GM23248 (cell line): ENCODE measurements at regions not wholly inside any gene's neighbourhood (a gene's known extent, or its start where the extent isn't known, plus 50 kb on each side); places are given as distances from the start of the nearest gene placed in this dataset.

Source experiments
- DNase-seq: peaks from one replicate; pipeline ENCODE4 v3.0.0-alpha.2; 2015
- H2AFZ ChIP-seq: fragments of 200-600 bp; sonication (generic); 2 replicates; pipeline ENCODE4 v1.6.1; 2016; ENCODE audit warnings: antibody characterized with exemption
- H3F3A ChIP-seq: fragments of 200-600 bp; sonication (generic); 2 replicates; pipeline ENCODE4 v1.6.1; 2016; ENCODE audit warnings: mild to moderate bottlenecking, antibody characterized with exemption, mixed run types; ENCODE audit not compliant: insufficient read depth
- H3K27ac ChIP-seq: fragments of 200-600 bp; sonication (generic); 2 replicates; pipeline ENCODE4 v1.5.1; 2016; ENCODE audit warnings: mild to moderate bottlenecking
- H3K27me3 ChIP-seq: fragments of 200-600 bp; sonication (generic); replicated peaks from 2 replicates; pipeline ENCODE4 v1.6.1; 2016; ENCODE audit warnings: mild to moderate bottlenecking; ENCODE audit not compliant: insufficient read depth
- H3K36me3 ChIP-seq: fragments of 200-600 bp; sonication (generic); 2 replicates; pipeline ENCODE4 v1.6.1; 2016; ENCODE audit warnings: low read depth, mild to moderate bottlenecking
- H3K4me1 ChIP-seq: fragments of 200-600 bp; sonication (generic); 2 replicates; pipeline ENCODE4 v1.6.1; 2016; ENCODE audit warnings: mild to moderate bottlenecking; ENCODE audit not compliant: insufficient read depth
- H3K4me2 ChIP-seq: fragments of 200-600 bp; sonication (generic); one replicate; pipeline ENCODE4 v1.6.1; 2016; ENCODE audit warnings: mild to moderate bottlenecking; ENCODE audit not compliant: unreplicated experiment
- H3K4me3 ChIP-seq: fragments of 200-600 bp; sonication (generic); 2 replicates; pipeline ENCODE4 v1.5.1; 2016; ENCODE audit warnings: mild to moderate bottlenecking
- H3K79me2 ChIP-seq: fragments of 200-600 bp; sonication (generic); 2 replicates; pipeline ENCODE4 v1.6.1; 2016; ENCODE audit warnings: mild to moderate bottlenecking; ENCODE audit not compliant: insufficient read depth
- H3K9ac ChIP-seq: fragments of 200-600 bp; sonication (generic); 2 replicates; pipeline ENCODE4 v1.6.1; 2016; ENCODE audit warnings: mild to moderate bottlenecking
- H3K9me2 ChIP-seq: fragments of 200-600 bp; sonication (generic); 2 replicates; pipeline ENCODE4 v1.6.1; 2016; ENCODE audit warnings: mixed run types, mild to moderate bottlenecking, moderate library complexity; ENCODE audit not compliant: insufficient read depth
- H3K9me3 ChIP-seq: fragments of 200-600 bp; sonication (generic); one replicate; pipeline ENCODE4 v1.6.1; 2017; ENCODE audit warnings: low read depth
- H4K20me1 ChIP-seq: fragments of 200-600 bp; sonication (generic); 2 replicates; pipeline ENCODE4 v1.6.0; 2016; ENCODE audit not compliant: insufficient read depth
- EZH2 ChIP-seq: fragments of 200-600 bp; sonication (generic); IDR thresholded peaks from 2 replicates; pipeline ENCODE4 v1.6.1; 2018; ENCODE audit warnings: antibody characterized with exemption, mild to moderate bottlenecking; ENCODE audit not compliant: insufficient read depth, poor library complexity, severe bottlenecking
- EZH2phosphoT487 ChIP-seq: fragments of 200-600 bp; sonication (generic); IDR thresholded peaks from 2 replicates; pipeline ENCODE4 v1.6.1; 2018; ENCODE audit warnings: antibody characterized with exemption, moderate library complexity, mild to moderate bottlenecking, low read depth; ENCODE audit not compliant: insufficient read depth
- WGBS, 2 experiments: methylation state at CpG; one replicate each; pipeline ENCODE4 v1.1.6; 2015 to 2017; ENCODE audit warnings: low lambda C conversion rate in 2 of 2, low coverage in 1 of 2; ENCODE audit errors: missing lambda C conversion rate in 2 of 2; 5-methylcytosine and 5-hydroxymethylcytosine counted together
- in situ Hi-C: fragments of 300-500 bp; cut with MboI; formaldehyde crosslinking; loops from 2 replicates; pipeline ENCODE4 v1.15.0; 2020

GRCh38 chr3:72070005-72070404 lies 285.1 kb upstream of the PROK2 start:
- TF ChIP-seq EZH2phosphoT487 (no peak), EZH2 (no peak)
- Histone ChIP-seq H3K4me2 (no peak overlapping the region), H3K9ac (no peak overlapping the region), H3K4me3 (no peak overlapping the region), H3K27me3 (0 out of 2 replicates have a peak, but pooled peaks cover 5% of the 10 kb centered on the region), H3K36me3 (no peaks in the 10 kb centered on the region), H3F3A (no peaks in the 10 kb centered on the region), H3K79me2 (no peaks in the 10 kb centered on the region), H3K27ac (no peak overlapping the region), H2AFZ (no peak overlapping the region), H3K4me1 (no peaks in the 10 kb centered on the region), H4K20me1 (no peaks in the 10 kb centered on the region), H3K9me2 (no peaks in the 10 kb centered on the region), H3K9me3 (no peaks in the 10 kb centered on the region)
- in situ Hi-C loops, result no loop called here
- DNase-seq, result no peak
- 83 to 87% methylated on average over 6 of the region's 6 CpGs for WGBS, 2 experiments

DNA sequence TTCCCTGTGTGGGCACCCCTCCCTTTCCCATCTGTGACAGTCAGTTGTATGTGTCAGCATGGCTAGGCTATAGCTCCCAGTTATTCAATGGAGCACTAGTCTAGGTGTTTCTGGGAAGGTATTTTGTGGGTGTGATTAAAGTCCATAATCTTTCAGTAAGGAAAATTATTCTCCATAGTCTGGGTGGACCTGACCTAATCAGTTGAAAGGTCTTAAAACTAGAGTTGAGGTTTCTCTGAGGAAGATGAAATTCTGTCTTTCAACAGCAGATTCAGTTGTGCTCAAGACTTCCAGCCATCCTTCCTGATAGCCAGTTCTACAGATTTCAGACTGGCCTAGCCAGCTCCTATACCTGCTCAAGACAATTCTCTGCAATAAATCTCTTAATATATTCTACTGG lies 284.6 kb upstream of the PROK2 start:
- no peak overlapping the region for H2AFZ ChIP-seq
- no peak for TF ChIP-seq EZH2phosphoT487
- TF ChIP-seq EZH2, result no peak
- no peak overlapping the region for H3K9ac ChIP-seq
- H3K79me2 ChIP-seq, result no peaks in the 10 kb centered on the region
- no peaks in the 10 kb centered on the region for H3K9me2 ChIP-seq
- H3K36me3 ChIP-seq, result no peaks in the 10 kb centered on the region
- no peak overlapping the region for H3K4me2 ChIP-seq
- no peaks in the 10 kb centered on the region for H3K9me3 ChIP-seq
- no peaks in the 10 kb centered on the region for H3F3A ChIP-seq
- H3K4me3 ChIP-seq, result no peak overlapping the region
- H4K20me1 ChIP-seq, result no peaks in the 10 kb centered on the region
- no peak overlapping the region for H3K27ac ChIP-seq
- H3K27me3 ChIP-seq, result 0 out of 2 replicates have a peak, but pooled peaks cover 5% of the 10 kb centered on the region
- in situ Hi-C loops, result no loop called here
- DNase-seq, result no peak
- H3K4me1 ChIP-seq, result no peaks in the 10 kb centered on the region

- H3K4me1 ChIP-seq, result no peaks in the 10 kb centered on the region
- 83 to 86% methylated on average over 1 of the region's 1 CpG for WGBS, 2 experiments
- no peaks in the 10 kb centered on the region for H4K20me1 ChIP-seq
Observed at GRCh38 chr3:72068621-72069020, 283.7 kb upstream of the PROK2 start.

DNA sequence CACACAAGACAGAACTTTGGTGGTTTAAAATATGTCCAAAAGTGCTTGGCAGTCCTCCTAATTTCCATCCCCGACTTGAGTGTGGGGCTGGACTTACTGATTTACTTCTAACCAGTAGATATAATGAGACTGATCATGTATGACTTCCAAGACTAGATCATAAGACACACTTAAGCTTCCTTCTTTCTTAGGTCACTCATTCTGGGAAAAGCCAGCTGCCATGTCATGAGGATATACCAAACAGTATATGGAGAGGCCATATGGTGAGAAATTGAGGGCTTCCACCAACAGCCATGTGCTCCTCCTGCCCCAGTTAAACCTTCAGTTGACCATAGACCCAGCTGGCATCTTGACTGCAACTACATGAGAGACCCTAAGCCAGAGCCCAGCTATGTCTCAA lies 282.8 kb upstream of the PROK2 start:
- no peak overlapping the region for H3K4me3 ChIP-seq
- 11 to 26% methylated on average over 1 of the region's 1 CpG for WGBS, 2 experiments
- no peaks in the 10 kb centered on the region for H3K36me3 ChIP-seq
- in situ Hi-C loops, result no loop called here
- H3K27ac ChIP-seq, result no peak overlapping the region
- H3K9me2 ChIP-seq, result no peaks in the 10 kb centered on the region
- no peaks in the 10 kb centered on the region for H3K9me3 ChIP-seq
- TF ChIP-seq EZH2phosphoT487 (no peak), EZH2 (no peak)
- H3K79me2 ChIP-seq, result no peaks in the 10 kb centered on the region
- H3F3A ChIP-seq, result no peaks in the 10 kb centered on the region
- H2AFZ ChIP-seq, result no peak overlapping the region
- no peaks in the 10 kb centered on the region for H4K20me1 ChIP-seq
- H3K4me2 ChIP-seq, result no peak overlapping the region
- DNase-seq, result no peak
- 0 out of 2 replicates have a peak, but pooled peaks cover 5% of the 10 kb centered on the region for H3K27me3 ChIP-seq
- H3K4me1 ChIP-seq, result no peaks in the 10 kb centered on the region
- H3K9ac ChIP-seq, result no peak overlapping the region

More at GRCh38 chr3:72068621-72069020, 283.7 kb upstream of the PROK2 start:
- peak; percentile 13 for DNase-seq
- H3K4me3 ChIP-seq, result no peak overlapping the region
- no peak for TF ChIP-seq EZH2phosphoT487
- no peak for TF ChIP-seq EZH2
- H3K9ac ChIP-seq, result no peak overlapping the region
- in situ Hi-C loops, result no loop called here
- no peaks in the 10 kb centered on the region for H3K36me3 ChIP-seq
- H3K4me2 ChIP-seq, result no peak overlapping the region
- H2AFZ ChIP-seq, result no peak overlapping the region
- 0 out of 2 replicates have a peak, but pooled peaks cover 5% of the 10 kb centered on the region for H3K27me3 ChIP-seq
- no peaks in the 10 kb centered on the region for H3K9me2 ChIP-seq
- H3K9me3 ChIP-seq, result no peaks in the 10 kb centered on the region
- no peak overlapping the region for H3K27ac ChIP-seq
- no peaks in the 10 kb centered on the region for H3F3A ChIP-seq
- no peaks in the 10 kb centered on the region for H3K79me2 ChIP-seq

DNA sequence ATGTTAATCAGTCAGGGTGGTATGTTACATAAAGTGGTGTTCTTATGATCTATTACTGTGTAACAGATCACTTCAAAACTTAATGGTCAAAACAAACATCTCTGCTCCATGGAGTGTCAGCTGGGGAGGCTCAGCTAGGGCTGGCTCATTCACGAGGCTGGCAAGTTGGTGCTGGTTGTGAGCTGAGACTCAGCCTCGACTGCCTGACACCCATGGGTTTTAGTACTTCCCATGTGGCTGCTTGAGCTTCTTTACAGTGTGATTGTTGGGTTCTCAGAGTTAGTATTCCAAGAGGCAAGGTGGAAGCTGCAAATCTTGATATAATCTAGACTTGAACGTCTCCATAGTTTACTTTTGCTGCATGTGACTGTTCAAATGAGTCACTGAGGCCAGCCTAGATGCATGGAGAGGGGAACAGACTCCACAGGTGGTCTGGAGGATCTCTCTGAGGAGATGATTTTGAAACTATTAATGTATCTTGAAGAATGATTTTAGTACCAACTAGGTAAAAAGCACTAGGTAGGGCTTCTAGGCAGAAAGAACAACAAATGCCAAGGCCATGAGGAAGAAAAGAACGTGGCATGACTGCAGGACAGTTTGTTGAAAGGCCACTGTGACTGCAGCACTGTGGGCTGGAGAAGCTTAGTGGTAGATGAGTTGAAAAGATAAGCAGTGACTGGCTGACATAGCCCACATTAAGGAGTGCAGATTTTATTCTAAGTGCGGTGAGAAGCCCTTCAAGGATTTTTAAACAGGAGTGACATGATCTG lies 281.1 kb upstream of the PROK2 start:
- no peak overlapping the region for H2AFZ ChIP-seq
- peak; percentile 19 for DNase-seq
- H3K4me2 ChIP-seq, result no peak overlapping the region
- in situ Hi-C loops, result no loop called here
- H3K4me1 ChIP-seq, result no peaks in the 10 kb centered on the region
- H3K79me2 ChIP-seq, result no peaks in the 10 kb centered on the region
- no peaks in the 10 kb centered on the region for H3K9me3 ChIP-seq
- H3K27ac ChIP-seq, result no peak overlapping the region
- no peaks in the 10 kb centered on the region for H3F3A ChIP-seq
- no peaks in the 10 kb centered on the region for H3K36me3 ChIP-seq
- WGBS, 2 experiments, result 47 to 58% methylated on average over 5 of the region's 5 CpGs
- TF ChIP-seq EZH2phosphoT487, result no peak
- TF ChIP-seq EZH2, result no peak
- no peaks in the 10 kb centered on the region for H3K9me2 ChIP-seq
- no peak overlapping the region for H3K4me3 ChIP-seq
- 0 out of 2 replicates have a peak, but pooled peaks cover 5% of the 10 kb centered on the region for H3K27me3 ChIP-seq
- H4K20me1 ChIP-seq, result no peaks in the 10 kb centered on the region
- H3K9ac ChIP-seq, result no peak overlapping the region
